ENCODE measurements at regions not wholly inside any gene's neighbourhood (a gene's known extent, or its start where the extent isn't known, plus 50 kb on each side); places are given as distances from the start of the nearest gene placed in this dataset.

DNA sequence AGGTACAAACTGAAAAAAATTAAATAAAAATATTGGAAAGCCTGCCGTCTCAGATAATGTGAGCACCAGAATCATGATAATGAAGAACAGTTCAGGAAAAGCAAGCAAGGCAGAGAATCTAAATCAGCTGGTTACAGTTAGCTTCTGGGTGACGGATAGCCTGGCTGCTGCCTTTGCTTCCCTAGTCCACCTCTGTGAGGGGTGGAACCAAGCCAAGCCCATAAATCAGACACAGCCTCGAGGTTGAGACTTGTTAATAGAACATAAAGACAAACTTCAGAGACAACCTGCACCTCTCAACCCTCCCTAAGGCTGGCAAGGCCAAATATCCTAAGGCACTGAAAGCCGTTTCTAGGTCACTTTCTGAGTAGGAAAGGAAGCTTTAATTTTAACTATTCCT, 334.7 kb upstream of the SLC39A10 start:
- Histone ChIP-seq H3K18ac (ENCODE audit: low read length) (no peak overlapping the region), H3K79me2 (ENCODE audit: control insufficient read depth, insufficient read depth, low read length, poor library complexity) (no peaks in the 10 kb centered on the region), H3K4ac (ENCODE audit: low read depth, low read length) (no peak overlapping the region), H3K23ac (ENCODE audit: low read length) (no peak overlapping the region), H3K4me1 (ENCODE audit: control insufficient read depth in 1 of 2, insufficient read depth in 2 of 2, low read length in 2 of 2) (no peaks in the 10 kb centered on the region), H2BK120ac (ENCODE audit: insufficient read depth, low read length, poor library complexity) (no peak overlapping the region), H2BK12ac (ENCODE audit: low read length) (no peak overlapping the region), H4K91ac (ENCODE audit: low read depth, low read length) (no peak overlapping the region), H3K27me3 (ENCODE audit: insufficient read depth, low read length) (no peaks in the 10 kb centered on the region), H4K8ac (ENCODE audit: low read depth, low read length) (no peak overlapping the region), H3K9ac (ENCODE audit: low read length) (no peak overlapping the region), H2AFZ (ENCODE audit: insufficient read depth, low read length, poor library complexity) (no peak overlapping the region), H3K27ac (ENCODE audit: low read depth, low read length) (no peak overlapping the region), H3K79me1 (ENCODE audit: low read length) (no peaks in the 10 kb centered on the region), H3K4me2 (ENCODE audit: low read length) (no peak overlapping the region), H3K14ac (ENCODE audit: low read length) (no peak overlapping the region), H4K12ac (ENCODE audit: low read depth, low read length) (no peak overlapping the region), H2AK5ac (ENCODE audit: low read length) (no peak overlapping the region), H3K36me3 (ENCODE audit: control insufficient read depth in 1 of 2, insufficient read depth in 2 of 2, low read length in 2 of 2) (no peaks in the 10 kb centered on the region), H3K4me3 (ENCODE audit: low read depth, low read length) (no peak overlapping the region), H3K9me3 (ENCODE audit: insufficient read depth, low read depth, low read length) (no peaks in the 10 kb centered on the region), H2BK5ac (ENCODE audit: low read depth, low read length, poor library complexity) (no peak overlapping the region)
- no peak for DNase-seq
- WGBS (ENCODE audit: extremely low coverage, insufficient coverage, insufficient read length): no CpG with 5 or more reads among the region's 4 CpGs

DNA sequence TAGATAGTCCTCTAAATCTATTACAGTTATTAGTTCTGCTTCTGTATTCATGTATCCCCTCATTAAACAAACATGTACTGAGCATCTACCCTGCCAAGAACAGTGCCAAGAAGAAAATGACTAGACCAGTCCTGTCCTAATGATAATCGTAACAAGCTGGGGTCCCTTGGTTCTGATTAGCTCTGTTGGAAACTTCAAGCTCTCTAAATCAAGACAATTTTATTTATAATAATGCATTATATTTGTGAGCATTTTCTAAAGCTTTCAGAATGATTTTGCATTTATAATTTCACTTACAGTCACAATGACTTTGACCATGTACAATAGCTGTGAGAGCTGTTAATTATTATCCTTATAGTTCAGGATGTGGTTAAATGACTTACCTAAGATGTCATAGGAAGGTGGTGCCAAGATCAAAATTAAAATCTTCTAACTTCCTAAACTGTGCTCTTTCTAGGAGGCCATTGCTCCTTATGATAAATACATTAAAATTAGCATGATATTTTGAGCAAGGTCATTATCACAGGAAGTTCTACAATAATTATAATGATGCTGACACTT, 336.5 kb upstream of the SLC39A10 start:
- Histone ChIP-seq H3K4me3 (ENCODE audit: low read depth, low read length) (no peak overlapping the region), H3K79me2 (ENCODE audit: control insufficient read depth, insufficient read depth, low read length, poor library complexity) (no peaks in the 10 kb centered on the region), H2BK12ac (ENCODE audit: low read length) (no peak overlapping the region), H3K4ac (ENCODE audit: low read depth, low read length) (no peak overlapping the region), H2AFZ (ENCODE audit: insufficient read depth, low read length, poor library complexity) (no peak overlapping the region), H3K27me3 (ENCODE audit: insufficient read depth, low read length) (no peaks in the 10 kb centered on the region), H3K14ac (ENCODE audit: low read length) (no peak overlapping the region), H3K4me2 (ENCODE audit: low read length) (no peak overlapping the region), H4K91ac (ENCODE audit: low read depth, low read length) (no peak overlapping the region), H3K9me3 (ENCODE audit: insufficient read depth, low read depth, low read length) (no peaks in the 10 kb centered on the region), H3K9ac (ENCODE audit: low read length) (no peak overlapping the region), H3K4me1 (ENCODE audit: control insufficient read depth in 1 of 2, insufficient read depth in 2 of 2, low read length in 2 of 2) (no peaks in the 10 kb centered on the region), H2BK120ac (ENCODE audit: insufficient read depth, low read length, poor library complexity) (no peak overlapping the region), H2BK5ac (ENCODE audit: low read depth, low read length, poor library complexity) (no peak overlapping the region), H3K79me1 (ENCODE audit: low read length) (no peaks in the 10 kb centered on the region), H4K8ac (ENCODE audit: low read depth, low read length) (no peak overlapping the region), H3K27ac (ENCODE audit: low read depth, low read length) (no peak overlapping the region), H3K18ac (ENCODE audit: low read length) (no peak overlapping the region), H2AK5ac (ENCODE audit: low read length) (no peak overlapping the region), H4K12ac (ENCODE audit: low read depth, low read length) (no peak overlapping the region), H3K36me3 (ENCODE audit: control insufficient read depth in 1 of 2, insufficient read depth in 2 of 2, low read length in 2 of 2) (no peaks in the 10 kb centered on the region), H3K23ac (ENCODE audit: low read length) (no peak overlapping the region)
- no CpG with 5 or more reads among the region's 1 CpG for WGBS (ENCODE audit: extremely low coverage, insufficient coverage, insufficient read length)
- DNase-seq: no peak

DNA sequence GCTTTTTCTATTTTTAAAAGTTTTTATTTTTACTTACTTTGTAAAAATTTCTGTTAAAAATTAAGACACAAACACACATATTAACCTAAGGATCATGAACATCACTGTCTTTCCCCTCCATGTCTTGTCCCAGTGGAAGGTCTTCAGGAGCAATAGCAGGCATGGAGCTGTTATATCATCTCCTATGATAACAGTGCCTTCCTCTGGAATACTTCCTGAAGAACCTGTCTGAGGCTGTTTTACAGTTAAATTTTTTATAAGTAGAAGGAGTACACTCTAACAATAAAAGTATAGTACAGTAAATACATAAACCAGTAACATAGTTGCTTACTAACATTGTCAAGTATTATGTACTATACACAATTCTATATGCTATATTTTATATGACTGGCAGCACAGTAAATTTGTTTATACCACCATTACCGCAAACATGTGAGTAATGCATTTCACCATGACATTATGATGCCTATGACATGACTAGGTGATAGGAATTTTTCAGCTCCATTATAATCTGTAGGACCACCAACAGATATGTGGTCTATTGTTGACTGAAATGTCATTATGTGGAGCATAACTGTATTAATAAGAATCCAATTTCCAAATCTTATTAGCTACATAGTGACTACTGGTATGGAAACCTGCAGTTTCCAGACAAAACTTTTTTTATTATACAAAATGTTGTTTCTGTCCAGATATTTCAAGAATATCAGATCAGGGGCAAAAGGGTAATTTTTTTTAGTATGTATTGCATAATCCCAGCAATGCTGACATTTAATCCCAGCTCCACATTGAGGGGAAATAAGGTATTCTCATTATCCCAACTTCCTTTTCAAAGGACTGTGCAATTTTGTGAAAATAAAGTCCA, 337.2 kb upstream of the SLC39A10 start:
- H3K4ac ChIP-seq (ENCODE audit: low read depth, low read length): no peak overlapping the region
- H3K27ac ChIP-seq (ENCODE audit: low read depth, low read length): no peak overlapping the region
- H2BK5ac ChIP-seq (ENCODE audit: low read depth, low read length, poor library complexity): no peak overlapping the region
- no peaks in the 10 kb centered on the region for H3K79me1 ChIP-seq (ENCODE audit: low read length)
- no peaks in the 10 kb centered on the region for H3K36me3 ChIP-seq (ENCODE audit: control insufficient read depth in 1 of 2, insufficient read depth in 2 of 2, low read length in 2 of 2)
- no peaks in the 10 kb centered on the region for H3K27me3 ChIP-seq (ENCODE audit: insufficient read depth, low read length)
- no peaks in the 10 kb centered on the region for H3K4me1 ChIP-seq (ENCODE audit: control insufficient read depth in 1 of 2, insufficient read depth in 2 of 2, low read length in 2 of 2)
- no peak overlapping the region for H2AFZ ChIP-seq (ENCODE audit: insufficient read depth, low read length, poor library complexity)
- DNase-seq: peak in 1 of 2 donors; percentile 16
- no peak overlapping the region for H2BK12ac ChIP-seq (ENCODE audit: low read length)
- H3K4me3 ChIP-seq (ENCODE audit: low read depth, low read length): no peak overlapping the region
- no CpG with 5 or more reads among the region's 1 CpG for WGBS (ENCODE audit: extremely low coverage, insufficient coverage, insufficient read length)
- H4K8ac ChIP-seq (ENCODE audit: low read depth, low read length): no peak overlapping the region
- H3K79me2 ChIP-seq (ENCODE audit: control insufficient read depth, insufficient read depth, low read length, poor library complexity): no peaks in the 10 kb centered on the region
- H2BK120ac ChIP-seq (ENCODE audit: insufficient read depth, low read length, poor library complexity): no peak overlapping the region
- H3K4me2 ChIP-seq (ENCODE audit: low read length): no peak overlapping the region
- no peak overlapping the region for H2AK5ac ChIP-seq (ENCODE audit: low read length)
- no peak overlapping the region for H4K12ac ChIP-seq (ENCODE audit: low read depth, low read length)
- no peaks in the 10 kb centered on the region for H3K9me3 ChIP-seq (ENCODE audit: insufficient read depth, low read depth, low read length)
- no peak overlapping the region for H4K91ac ChIP-seq (ENCODE audit: low read depth, low read length)
- no peak overlapping the region for H3K18ac ChIP-seq (ENCODE audit: low read length)
- H3K9ac ChIP-seq (ENCODE audit: low read length): no peak overlapping the region
- no peak overlapping the region for H3K14ac ChIP-seq (ENCODE audit: low read length)
- H3K23ac ChIP-seq (ENCODE audit: low read length): no peak overlapping the region

DNA sequence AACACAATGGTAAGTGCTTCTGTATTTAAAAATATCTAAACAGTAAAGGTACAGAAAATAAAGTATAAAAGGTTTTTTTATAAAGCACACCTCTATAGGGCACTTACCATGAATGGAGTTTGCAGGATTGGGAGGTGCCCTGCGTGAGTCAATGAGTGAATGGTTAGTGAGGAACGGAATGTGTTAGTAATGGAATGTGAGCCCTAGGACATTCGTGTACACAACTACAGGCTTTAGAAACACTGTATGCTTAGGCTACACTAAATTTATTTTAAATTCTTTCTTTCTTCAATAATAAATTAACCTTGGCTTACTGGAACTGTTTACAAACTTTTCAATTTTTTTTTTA, 337.9 kb upstream of the SLC39A10 start:
- Histone ChIP-seq H3K79me2 (ENCODE audit: control insufficient read depth, insufficient read depth, low read length, poor library complexity) (no peaks in the 10 kb centered on the region), H3K9me3 (ENCODE audit: insufficient read depth, low read depth, low read length) (no peaks in the 10 kb centered on the region), H2BK5ac (ENCODE audit: low read depth, low read length, poor library complexity) (no peak overlapping the region), H3K9ac (ENCODE audit: low read length) (no peak overlapping the region), H3K4ac (ENCODE audit: low read depth, low read length) (no peak overlapping the region), H3K14ac (ENCODE audit: low read length) (no peak overlapping the region), H3K4me1 (ENCODE audit: control insufficient read depth in 1 of 2, insufficient read depth in 2 of 2, low read length in 2 of 2) (no peaks in the 10 kb centered on the region), H3K18ac (ENCODE audit: low read length) (no peak overlapping the region), H4K91ac (ENCODE audit: low read depth, low read length) (no peak overlapping the region), H3K4me2 (ENCODE audit: low read length) (no peak overlapping the region), H3K27ac (ENCODE audit: low read depth, low read length) (no peak overlapping the region), H3K36me3 (ENCODE audit: control insufficient read depth in 1 of 2, insufficient read depth in 2 of 2, low read length in 2 of 2) (no peaks in the 10 kb centered on the region), H2BK12ac (ENCODE audit: low read length) (no peak overlapping the region), H2AFZ (ENCODE audit: insufficient read depth, low read length, poor library complexity) (no peak overlapping the region), H3K27me3 (ENCODE audit: insufficient read depth, low read length) (no peaks in the 10 kb centered on the region), H2AK5ac (ENCODE audit: low read length) (no peak overlapping the region), H4K8ac (ENCODE audit: low read depth, low read length) (no peak overlapping the region), H2BK120ac (ENCODE audit: insufficient read depth, low read length, poor library complexity) (no peak overlapping the region), H3K4me3 (ENCODE audit: low read depth, low read length) (no peak overlapping the region), H3K23ac (ENCODE audit: low read length) (no peak overlapping the region), H4K12ac (ENCODE audit: low read depth, low read length) (no peak overlapping the region), H3K79me1 (ENCODE audit: low read length) (no peaks in the 10 kb centered on the region)
- peak; percentile 10 to 54 for DNase-seq
- WGBS (ENCODE audit: extremely low coverage, insufficient coverage, insufficient read length): no CpG with 5 or more reads among the region's 3 CpGs

Data from trophoblast cell (in vitro differentiated cells and primary cell).